HepG2 (cell line): ENCODE measurements at regions not wholly inside any gene's neighbourhood (a gene's known extent, or its start where the extent isn't known, plus 50 kb on each side); places are given as distances from the start of the nearest gene placed in this dataset.

ENCODE experiments used
- ATAC-seq: fragments of 200-7000 bp; cut with Tn5 transposase; 3 replicates; pipeline ENCODE4 v1.9.1; 2020; ENCODE audit warnings: mild to moderate bottlenecking, moderate library complexity
- BruUV-seq: library from RNA; stranded (reverse); fragments of 400-500 nt; replicated peaks from 2 replicates; lab custom pipeline; 2021; lab: Mats Ljungman, UMichigan
- CTCF ChIA-PET: fragments of 300-600 bp; formaldehyde crosslinking; extraction: SDS; loops from one replicate; lab custom pipeline; 2021; ENCODE audit warnings: low total read pairs, inconsistent platforms, low intra/inter-chr PET ratio; lab: Yijun Ruan, JAX
- POLR2A ChIA-PET: fragments of 350-600 bp; sonication (Branson Sonifier 250); formaldehyde crosslinking; loops from one replicate; lab custom pipeline; 2020; ENCODE audit warnings: antibody characterized with exemption, inconsistent platforms; lab: Yijun Ruan, JAX
- DNase-seq: peaks from one replicate; pipeline ENCODE4 v3.0.0-alpha.2; 2015; ENCODE audit warnings: low spot score
- FAIRE-seq: peaks from 3 replicates; lab custom pipeline; 2011; peaks lifted over from hg19 to GRCh38; lab: Jason Lieb, UNC
- H2AFZ ChIP-seq: one replicate; pipeline ENCODE4 v1.6.1; 2011; ENCODE audit warnings: low read length, inconsistent platforms
- H3K27ac ChIP-seq: fragments of 300-600 bp; 3 replicates; pipeline ENCODE4 v1.8.0; 2011; ENCODE audit warnings: mixed run types, mild to moderate bottlenecking, mixed read lengths, low read length, inconsistent platforms; ENCODE audit not compliant: insufficient read depth; ENCODE audit errors: extremely low read length
- H3K27me3 ChIP-seq, 2 experiments: fragments of 200-600 bp in 1 of 2; 2 replicates in 1 of 2; 3 replicates in 1 of 2; pipeline versions ENCODE4 v1.6.0 to v1.8.0; 2011; ENCODE audit warnings: low read length in 2 of 2, mild to moderate bottlenecking in 2 of 2, moderate library complexity in 2 of 2, inconsistent platforms in 1 of 2; ENCODE audit not compliant: insufficient read depth in 2 of 2, control insufficient read depth in 1 of 2
- H3K36me3 ChIP-seq, 2 experiments: fragments of 200-600 bp in 1 of 2; replicated peaks in 1 of 2; 2 replicates in 1 of 2; 3 replicates in 1 of 2; pipeline versions ENCODE4 v1.5.1 to v1.8.0; 2011; ENCODE audit warnings: low read length in 2 of 2, inconsistent platforms in 1 of 2; ENCODE audit not compliant: insufficient read depth in 2 of 2, control insufficient read depth in 1 of 2
- H3K4me1 ChIP-seq: 2 replicates; pipeline ENCODE4 v1.5.1; 2012; ENCODE audit warnings: low read length, inconsistent platforms; ENCODE audit not compliant: insufficient read depth
- H3K4me2 ChIP-seq: 2 replicates; pipeline ENCODE4 v1.6.0; 2011; ENCODE audit warnings: low read depth, low read length, inconsistent platforms
- H3K4me3 ChIP-seq, 3 experiments: fragments of 200-600 bp in 1 of 3; sonication (generic), shearing (Covaris generic) in 1 of 3; replicated peaks in 1 of 3; 2 replicates each; pipeline ENCODE4 v1.5.1; 2011 to 2016; ENCODE audit warnings: low read length in 3 of 3, inconsistent platforms in 2 of 3, low read depth in 2 of 3, mild to moderate bottlenecking in 2 of 3, control low read depth in 1 of 3, mixed read lengths in 1 of 3; ENCODE audit not compliant: insufficient read depth in 1 of 3
- H3K79me2 ChIP-seq: one replicate; pipeline ENCODE4 v1.6.1; 2011; ENCODE audit warnings: low read length, inconsistent platforms; ENCODE audit not compliant: insufficient read depth
- H3K9ac ChIP-seq: 2 replicates; pipeline ENCODE4 v1.6.0; 2011; ENCODE audit warnings: mild to moderate bottlenecking, low read depth, low read length, inconsistent platforms; ENCODE audit not compliant: insufficient read depth
- H3K9me3 ChIP-seq: 2 replicates; pipeline ENCODE4 v1.5.1; 2012; ENCODE audit warnings: mild to moderate bottlenecking, low read length
- H4K20me1 ChIP-seq: 2 replicates; pipeline ENCODE4 v1.6.0; 2011; ENCODE audit warnings: inconsistent platforms, mild to moderate bottlenecking, low read length, moderate library complexity; ENCODE audit not compliant: insufficient read depth
- CREB1 ChIP-seq, 2 experiments: fragments of 450-650 bp in 1 of 2; IDR thresholded peaks; 2 replicates each; pipeline ENCODE4 v1.6.1; 2016 to 2017; ENCODE audit warnings: control low read depth in 1 of 2, mild to moderate bottlenecking in 1 of 2, missing compliant biosample characterization in 1 of 2, missing genetic modification characterization in 1 of 2
- FOSL2 ChIP-seq: sonication (generic); formaldehyde crosslinking; IDR thresholded peaks from 2 replicates; pipeline ENCODE4 v1.4.0; 2020; ENCODE audit warnings: missing genetic modification reagents
- SOX13 ChIP-seq, 3 experiments: fragments of 450-650 bp in 1 of 3; sonication (generic) in 1 of 3; formaldehyde crosslinking in 1 of 3; IDR thresholded peaks in 2 of 3; conservative IDR thresholded peaks in 1 of 3; 2 replicates each; pipeline versions ENCODE4 v1.5.0 to v1.6.1; 2016 to 2020; ENCODE audit warnings: antibody characterized with exemption in 1 of 3, mild to moderate bottlenecking in 1 of 3, missing compliant biosample characterization in 1 of 3, missing genetic modification reagents in 1 of 3, moderate library complexity in 1 of 3
- ZNF207 ChIP-seq: fragments of 450-650 bp; IDR thresholded peaks from 2 replicates; pipeline ENCODE4 v1.6.1; 2016; ENCODE audit warnings: antibody characterized with exemption, borderline replicate concordance
- ZNF382 ChIP-seq: sonication (generic); formaldehyde crosslinking; IDR thresholded peaks from 2 replicates; pipeline ENCODE4 v1.5.0; 2020; ENCODE audit warnings: missing genetic modification reagents, mild to moderate bottlenecking, borderline replicate concordance
- WGBS: methylation state at CpG from one replicate; pipeline ENCODE4 v1.1.6; 2017; ENCODE audit warnings: low lambda C conversion rate; 5-methylcytosine and 5-hydroxymethylcytosine counted together
- in situ Hi-C: cut with HindIII; loops from 2 replicates; pipeline ENCODE4 v1.10.0; 2017; ENCODE audit warnings: low pct_unique_long_range_greater_than_20kb; ENCODE audit not compliant: extremely low pct_ligation_motif_present
- intact Hi-C: fragments of 100-400 bp; cut with micrococcal nuclease; formaldehyde crosslinking; loops from one replicate; pipeline ENCODE4 v1.10.0; 2022; ENCODE audit not compliant: unreplicated experiment

DNA sequence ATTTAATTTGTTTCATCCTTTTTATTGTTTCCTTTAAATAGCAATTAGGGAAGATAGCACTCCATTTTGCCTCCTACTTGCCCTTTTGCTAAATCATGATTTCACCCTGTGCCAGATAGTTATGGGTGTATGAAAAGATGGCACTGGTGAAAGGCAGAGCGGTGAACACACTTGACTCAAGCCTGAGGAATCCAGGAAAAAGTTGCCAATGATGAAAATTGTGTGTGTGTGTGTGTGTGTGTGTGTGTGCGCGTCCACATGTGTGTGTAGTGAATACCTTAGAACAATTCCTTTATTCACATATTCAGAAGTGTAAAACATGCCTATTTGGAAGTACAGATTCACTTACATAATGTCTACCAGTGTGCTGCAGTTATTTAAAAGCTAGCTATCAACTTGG is 123.8 kb downstream of the PTCSC3 start:
- Histone ChIP-seq H3K27me3 (peaks cover 0 to 2% of the 10 kb centered on the region in 2 experiments; a peak in 1 of 5 replicates), H2AFZ (no peak overlapping the region), H3K4me3 (no peak overlapping the region), H4K20me1 (no peaks in the 10 kb centered on the region), H3K79me2 (no peaks in the 10 kb centered on the region), H3K4me1 (no peaks in the 10 kb centered on the region), H3K4me2 (no peak overlapping the region), H3K27ac (no peak overlapping the region), H3K36me3 (no peaks in the 10 kb centered on the region), H3K9ac (no peak overlapping the region), H3K9me3 (no peaks in the 10 kb centered on the region)
- ChIA-PET CTCF (no interaction called here), POLR2A (no interaction called here)
- 62% methylated on average over 3 of the region's 3 CpGs for WGBS
- DNase-seq (no peak), FAIRE-seq (no peak), ATAC-seq (no peak)
- TF ChIP-seq ZNF207, result no peak
- no peak for TF ChIP-seq ZNF382 (CRISPR knock-in tag)
- in situ Hi-C loops (no loop called here), intact Hi-C loops (no loop called here)
- BruUV-seq, result no TSS peak

- ChIA-PET CTCF (no interaction called here), POLR2A (no interaction called here)
- Histone ChIP-seq H3K4me3 (no peak overlapping the region), H3K36me3 (no peaks in the 10 kb centered on the region), H3K79me2 (no peaks in the 10 kb centered on the region), H3K9me3 (no peaks in the 10 kb centered on the region), H3K27ac (no peak overlapping the region), H4K20me1 (no peaks in the 10 kb centered on the region), H3K9ac (no peak overlapping the region), H3K4me2 (no peak overlapping the region), H2AFZ (no peak overlapping the region), H3K27me3 (peaks cover 0 to 2% of the 10 kb centered on the region in 2 experiments; a peak in 1 of 5 replicates), H3K4me1 (no peaks in the 10 kb centered on the region)
- TF ChIP-seq FOSL2, result no peak
- peak; percentile 61; the same call in 1 of the 2 replicates for TF ChIP-seq CREB1 (IDR thresholded peaks at IDR 0.05)
- no peak for TF ChIP-seq CREB1 (CRISPR knock-in tag; IDR thresholded peaks at IDR 0.05)
- no peak for TF ChIP-seq SOX13 (IDR thresholded peaks at IDR 0.05)
- TF ChIP-seq SOX13 (CRISPR knock-in tag; conservative IDR thresholded peaks at IDR 0.05 in 1 of 2, IDR thresholded peaks at IDR 0.05 in 1 of 2), result no peak
- ATAC-seq (no peak), DNase-seq (no peak), FAIRE-seq (no peak)
- in situ Hi-C loops (no loop called here), intact Hi-C loops (no loop called here)
- under 1% methylated on average over 1 of the region's 1 CpG for WGBS
- BruUV-seq, result no TSS peak
These were observed 124.5 kb downstream of the PTCSC3 start for GRCh38 chr14:36052063-36052462.
